NOMO-1 (cell line): ENCODE measurements at regions not wholly inside any gene's neighbourhood (a gene's known extent, or its start where the extent isn't known, plus 50 kb on each side); places are given as distances from the start of the nearest gene placed in this dataset.
A peak's percentile ranks its signal among the peaks of the same experiment; 100 is the strongest.
"Not testable (repeated sequence)": the region's sequence is repeated elsewhere in the genome, so short reads cannot be mapped to it uniquely, and the experiment has no call there.

ENCODE experiments used
- DNase-seq, 2 experiments: peaks; one replicate each; lab custom pipeline; 2025; ENCODE audit not compliant: unreplicated experiment in 2 of 2; lab: John Stamatoyannopoulos, UW

DNA sequence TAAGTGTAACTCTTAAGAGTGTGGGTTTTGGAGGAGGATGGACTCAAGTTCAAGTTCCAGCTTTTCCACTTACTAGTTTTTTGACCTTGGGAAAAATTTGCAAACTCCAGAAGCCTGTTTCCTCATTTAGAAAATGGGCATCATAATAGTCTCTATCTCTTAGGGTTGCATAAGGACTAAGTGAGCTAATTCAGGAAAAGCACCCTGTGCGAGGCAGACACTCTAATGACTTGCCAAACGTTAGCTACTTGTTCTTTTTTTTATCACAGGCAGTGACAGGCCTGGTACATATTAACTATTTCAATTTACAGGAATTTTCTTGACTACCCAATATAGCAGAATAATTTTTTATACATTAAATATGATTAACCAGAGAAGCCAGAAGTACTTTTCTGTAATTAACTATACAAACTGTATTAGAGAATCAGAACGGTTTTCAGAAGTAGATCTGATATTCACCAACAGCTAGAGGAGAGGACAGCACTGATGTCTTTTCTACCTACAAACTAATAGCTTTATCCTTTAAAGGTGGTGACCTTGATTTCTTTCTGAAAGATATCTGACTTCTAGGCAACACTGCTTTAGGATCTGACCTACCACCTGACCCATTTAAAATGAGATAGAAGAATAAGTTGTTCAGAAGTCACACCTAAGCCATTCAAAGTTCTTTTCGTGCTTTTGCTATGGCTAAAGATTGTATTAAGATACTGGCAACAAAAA, 139.6 kb upstream of the HAND2 start:
- DNase-seq, result peak in 1 of 2 experiments; percentile 11

DNA sequence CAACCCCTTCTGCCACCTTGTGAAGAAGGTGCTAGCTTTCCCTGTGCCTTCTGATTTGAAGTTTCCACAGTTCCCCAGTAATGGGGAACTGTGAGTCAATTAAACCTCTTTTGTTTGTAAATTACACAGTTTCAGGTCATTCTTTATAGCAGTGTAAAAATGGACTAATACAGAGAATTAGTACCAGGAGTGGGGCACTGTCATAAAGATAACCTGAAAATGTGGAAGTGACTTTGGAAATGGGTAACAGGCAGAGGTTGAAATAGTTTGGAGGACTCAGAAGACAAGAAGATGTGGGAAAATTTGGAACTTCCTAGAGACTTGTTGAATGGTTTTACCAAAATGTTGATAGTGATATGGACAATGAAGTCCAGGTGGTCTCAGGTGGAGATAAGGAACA, 131.0 kb upstream of the HAND2 start:
- no peak for DNase-seq

DNA sequence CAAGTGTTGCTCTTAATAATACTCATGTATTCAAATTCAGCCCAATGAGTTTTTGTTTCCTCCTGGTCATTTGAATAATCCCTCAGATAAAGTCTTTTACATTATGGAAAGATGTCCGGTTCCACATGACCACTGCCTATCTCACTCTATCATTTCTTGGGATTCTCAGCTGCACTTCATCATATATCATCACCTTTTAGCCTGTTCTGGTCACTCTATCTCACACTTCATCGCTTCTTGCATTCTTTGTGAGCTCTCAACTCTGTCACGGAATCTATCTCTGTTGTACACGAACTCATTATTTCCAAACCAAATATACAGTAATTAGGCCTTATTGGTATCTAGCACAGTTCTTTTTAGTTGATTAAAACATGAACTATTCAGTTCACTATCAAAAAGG, 126.9 kb upstream of the HAND2 start:
- no peak for DNase-seq

DNA sequence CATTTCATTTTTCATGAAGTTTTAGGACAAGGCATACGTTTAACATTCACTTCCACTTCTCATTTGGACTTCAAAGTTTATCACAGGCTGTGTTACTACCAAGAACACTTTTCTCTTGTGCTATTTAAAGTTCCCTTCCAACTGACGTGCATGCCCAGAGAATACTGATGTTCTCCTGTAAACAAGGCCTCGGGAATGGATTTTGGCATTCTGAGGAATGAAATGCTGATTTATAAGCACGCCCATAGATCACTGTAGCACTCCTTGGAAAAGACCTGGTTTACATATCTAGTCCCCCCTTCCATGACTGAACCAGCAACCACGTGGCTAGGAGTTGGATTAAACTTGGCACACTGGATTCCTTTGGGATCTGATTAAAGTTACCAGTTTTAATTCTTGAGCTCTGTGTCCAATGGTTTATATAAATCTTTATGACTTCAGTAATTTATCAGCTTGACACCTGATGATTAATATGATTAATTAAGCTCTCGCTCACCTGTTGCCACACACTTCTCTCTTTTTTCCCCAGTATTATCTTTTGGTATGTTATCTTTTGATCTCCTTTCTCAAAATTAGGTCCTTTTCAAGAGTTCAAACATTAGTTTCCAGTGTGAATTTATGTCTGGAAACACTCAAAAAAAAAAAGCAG, 122.4 kb upstream of the HAND2 start:
- no peak for DNase-seq

DNA sequence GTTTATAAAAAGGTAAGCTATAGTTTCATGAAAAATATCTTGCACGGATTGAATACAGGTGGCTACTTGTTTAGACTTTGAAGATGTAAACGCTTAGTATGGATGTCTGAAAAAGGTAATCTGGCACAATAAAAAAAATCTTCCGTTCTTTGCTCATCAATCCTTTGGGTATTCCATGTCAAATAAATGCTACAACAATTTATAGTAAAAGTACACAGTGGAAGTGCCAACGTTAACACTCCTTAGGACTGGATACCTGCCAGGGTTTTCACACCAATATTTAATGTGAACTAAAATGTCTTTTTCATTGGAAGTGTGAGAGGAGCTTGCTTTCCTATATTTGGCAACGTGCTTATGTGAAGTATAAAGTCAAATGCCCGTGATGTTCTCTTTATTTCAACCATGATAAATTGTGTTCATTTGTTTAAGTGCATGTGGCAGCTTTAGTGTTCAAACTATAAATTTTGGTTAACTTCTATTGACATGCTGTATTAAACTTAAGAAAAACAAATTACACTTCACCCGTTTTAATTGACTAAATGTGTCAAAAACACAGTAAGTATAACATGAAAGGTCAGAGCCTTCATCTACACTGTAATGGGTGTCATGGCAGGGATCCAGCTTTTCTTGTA, 121.7 kb upstream of the HAND2 start:
- no peak for DNase-seq

DNA sequence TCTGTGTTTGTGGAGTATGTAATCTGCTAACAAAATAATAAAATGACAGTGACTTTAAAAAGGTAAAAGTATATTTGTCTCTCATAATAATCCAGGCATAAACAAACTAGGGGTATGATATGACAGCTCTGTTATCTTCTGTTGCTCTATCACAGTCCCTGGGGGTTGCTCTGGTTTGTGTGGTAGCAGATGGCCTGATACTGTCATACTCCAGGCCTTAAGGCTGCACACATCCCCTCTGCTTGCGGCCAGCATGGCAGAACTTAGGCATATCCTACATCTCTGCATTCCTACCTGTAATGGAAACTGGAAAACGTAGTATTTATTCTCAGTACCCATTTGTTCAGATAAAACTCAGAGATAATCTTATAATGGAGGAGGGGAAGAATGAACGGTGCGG, 117.9 kb upstream of the HAND2 start:
- no peak for DNase-seq

DNA sequence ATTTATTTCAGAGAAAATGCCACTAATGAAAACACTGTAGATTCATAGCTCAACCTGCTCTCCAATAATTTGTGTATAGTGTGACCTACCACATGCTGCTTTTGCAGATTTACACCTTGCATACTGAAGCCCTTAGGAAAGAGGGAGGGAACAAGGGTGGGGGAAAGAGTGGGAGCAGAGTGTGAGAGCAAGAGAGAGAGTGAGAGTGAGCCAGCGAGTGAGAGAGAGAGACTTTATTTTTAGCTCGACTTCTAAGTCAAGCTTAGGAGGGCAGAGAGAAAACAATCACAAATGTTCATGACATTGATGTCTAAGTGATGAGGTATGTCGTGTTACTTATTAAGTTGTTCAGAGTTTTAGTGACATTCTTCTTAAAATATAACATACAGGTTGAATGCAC, 112.5 kb upstream of the HAND2 start:
- DNase-seq, result no peak

DNA sequence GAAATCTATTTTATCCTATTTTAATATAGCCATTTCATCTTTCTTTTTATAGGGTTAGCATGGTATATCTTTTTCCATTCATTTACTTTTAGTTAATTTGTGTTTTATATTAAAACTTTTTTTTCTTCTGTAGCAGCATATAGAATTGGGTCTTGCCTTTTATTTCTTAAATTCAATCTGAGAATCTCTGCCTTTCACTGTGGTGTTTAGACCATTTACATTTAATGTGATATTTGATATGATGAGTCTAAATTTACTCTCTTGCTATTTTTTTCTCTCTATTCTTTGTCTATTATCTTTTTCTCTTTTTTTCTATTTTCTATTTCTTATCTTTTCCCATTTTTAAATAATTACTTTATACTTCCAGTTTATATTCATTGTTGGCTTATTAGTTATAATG, 105.4 kb upstream of the HAND2 start:
- DNase-seq, result no peak

DNA sequence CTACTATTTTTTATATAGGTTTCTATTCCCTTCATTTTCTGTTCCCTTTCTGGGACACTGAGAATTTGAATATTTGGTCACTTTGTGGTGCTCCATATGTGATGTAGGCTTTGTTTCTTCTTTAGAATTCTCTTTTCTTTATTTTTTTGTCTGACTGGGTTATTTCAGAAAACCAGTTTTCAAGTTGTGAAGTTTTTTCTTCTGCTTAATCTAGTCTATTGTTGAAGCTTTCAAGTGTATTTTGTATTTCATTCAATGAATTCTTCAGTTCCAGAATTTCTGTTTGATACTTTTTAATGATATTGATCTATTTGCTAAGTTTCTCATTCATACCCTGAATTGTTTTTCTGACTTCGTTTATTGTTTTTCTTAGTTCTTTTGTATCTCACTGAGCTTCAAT, 96.2 kb upstream of the HAND2 start:
- no peak for DNase-seq

DNA sequence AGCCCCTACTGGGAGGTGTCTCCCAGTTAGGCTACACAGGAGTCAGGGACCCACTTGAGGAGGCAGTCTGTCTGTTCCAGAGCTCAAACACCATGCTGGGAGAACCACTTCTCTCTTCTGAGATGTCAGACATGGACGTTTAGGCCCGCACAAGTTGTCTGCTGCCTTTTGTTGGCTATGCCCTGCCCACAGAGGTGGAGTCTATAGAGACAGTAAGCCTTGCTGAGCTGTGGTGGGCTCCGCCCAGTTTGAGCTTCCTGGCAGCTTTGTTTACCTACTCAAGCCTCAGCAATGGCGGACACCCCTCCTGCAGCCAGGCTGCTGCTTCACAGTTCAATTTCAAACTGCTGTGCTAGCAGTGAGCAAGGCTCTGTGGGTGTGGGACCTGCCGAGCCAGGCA, 88.6 kb upstream of the HAND2 start:
- DNase-seq, result not testable (repeated sequence)

DNA sequence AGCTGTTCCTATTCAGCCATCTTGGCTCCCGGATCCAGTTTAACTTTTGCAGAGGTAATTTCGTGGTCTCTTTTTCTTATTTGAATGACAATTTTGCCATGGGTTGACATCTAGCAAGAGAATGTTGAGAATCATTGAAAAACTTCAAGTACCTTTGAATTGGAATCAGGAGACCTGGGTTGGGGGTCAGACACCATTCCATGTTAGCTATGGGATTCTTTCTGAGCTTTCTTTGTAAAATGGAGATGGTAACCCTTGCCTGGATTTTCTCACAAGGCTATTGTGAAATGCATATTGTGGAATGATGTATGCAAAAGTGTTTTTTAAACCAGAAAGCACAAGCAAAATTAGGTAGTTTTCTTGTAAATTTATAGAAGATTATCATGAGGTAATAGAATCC, 79.1 kb upstream of the HAND2 start:
- DNase-seq, result no peak

DNA sequence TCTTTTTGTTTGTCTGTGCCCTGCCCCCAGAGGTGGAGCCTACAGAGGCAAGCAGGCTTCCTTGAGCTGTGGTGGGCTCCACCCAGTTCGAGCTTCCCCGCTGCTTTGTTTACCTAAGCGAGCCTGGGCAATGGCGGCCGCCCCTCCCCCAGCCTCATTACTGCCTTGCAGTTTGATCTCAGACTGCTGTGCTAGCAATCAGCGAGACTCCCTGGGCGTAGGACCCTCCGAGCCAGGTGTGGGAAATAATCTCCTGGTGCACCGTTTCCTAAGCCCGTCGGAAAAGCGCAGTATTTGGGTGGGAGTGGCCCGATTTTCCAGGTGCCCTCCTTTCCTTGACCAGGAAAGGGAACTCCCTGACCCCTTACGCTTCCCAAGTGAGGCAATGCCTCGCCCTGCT, 78.6 kb upstream of the HAND2 start:
- DNase-seq, result not testable (repeated sequence)

DNA sequence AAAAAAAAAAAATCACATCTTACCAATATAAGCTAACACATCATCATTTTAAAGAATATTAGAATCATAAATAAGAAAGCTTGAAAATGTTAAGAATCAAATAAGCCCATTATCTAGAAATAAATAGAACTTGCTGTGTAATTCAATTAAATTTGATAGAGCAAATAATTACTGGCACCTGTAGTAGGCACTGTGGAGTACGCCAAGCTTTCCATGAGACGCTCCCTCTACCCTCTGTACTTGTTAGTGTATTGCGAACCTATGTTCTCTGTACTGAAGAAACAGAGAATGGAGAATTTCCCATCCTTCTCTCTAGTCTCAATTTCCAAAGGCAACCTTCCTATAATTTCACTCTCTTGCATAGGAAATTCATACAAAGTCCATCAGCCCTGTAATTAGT, 61.7 kb upstream of the HAND2 start:
- DNase-seq, result no peak

DNA sequence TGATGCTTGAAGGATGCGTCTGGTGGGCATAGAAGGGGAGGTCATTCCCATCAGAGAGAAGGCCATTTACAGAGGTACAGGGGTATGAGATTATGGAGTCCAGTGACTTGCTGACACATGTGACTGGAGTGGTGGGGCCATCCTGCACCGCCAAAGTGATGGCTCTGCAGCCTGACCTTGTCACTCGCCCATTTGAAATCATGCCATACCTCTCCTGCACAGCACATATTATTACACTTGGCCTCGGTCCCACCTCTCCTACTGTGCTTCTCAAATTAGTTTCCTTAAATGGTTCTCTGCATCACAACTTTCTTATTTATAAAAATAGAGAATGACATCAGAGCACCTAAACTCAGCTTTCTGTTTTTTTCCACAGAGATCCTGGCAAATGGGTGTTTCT, 60.7 kb upstream of the HAND2 start:
- DNase-seq, result no peak

DNA sequence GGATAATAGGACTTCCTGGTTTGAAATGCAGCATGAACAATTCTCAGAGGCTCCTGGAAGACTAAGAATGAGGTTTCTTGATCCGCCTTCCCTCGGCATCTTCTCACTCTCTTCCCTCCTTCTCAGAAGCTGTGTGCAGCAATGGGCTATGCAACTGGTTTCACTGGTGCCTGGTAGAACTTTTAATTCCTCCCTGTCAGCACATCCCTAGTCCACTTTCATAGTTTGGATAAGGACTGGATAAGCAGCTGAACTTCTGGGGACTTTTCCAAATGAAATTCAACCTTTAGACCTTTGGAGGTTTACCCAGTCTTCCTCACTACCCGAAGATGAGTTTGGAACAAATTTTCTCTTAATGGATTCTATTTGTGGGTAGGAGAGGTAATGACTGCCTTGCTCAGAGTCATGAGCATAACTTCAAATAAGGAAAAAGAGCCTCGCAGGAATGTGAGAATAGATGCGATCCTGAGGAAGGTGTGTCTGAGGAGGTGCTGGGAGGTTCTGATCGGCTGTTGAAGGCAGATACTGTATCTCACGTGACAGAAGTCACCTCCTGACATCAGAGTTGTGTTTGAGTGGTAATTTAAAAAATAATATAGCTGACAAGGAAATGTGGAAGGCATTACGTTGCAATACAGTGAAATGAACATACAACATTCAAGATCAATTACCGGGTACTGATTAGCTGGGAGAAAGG, 56.0 kb upstream of the HAND2 start:
- DNase-seq, result no peak

DNA sequence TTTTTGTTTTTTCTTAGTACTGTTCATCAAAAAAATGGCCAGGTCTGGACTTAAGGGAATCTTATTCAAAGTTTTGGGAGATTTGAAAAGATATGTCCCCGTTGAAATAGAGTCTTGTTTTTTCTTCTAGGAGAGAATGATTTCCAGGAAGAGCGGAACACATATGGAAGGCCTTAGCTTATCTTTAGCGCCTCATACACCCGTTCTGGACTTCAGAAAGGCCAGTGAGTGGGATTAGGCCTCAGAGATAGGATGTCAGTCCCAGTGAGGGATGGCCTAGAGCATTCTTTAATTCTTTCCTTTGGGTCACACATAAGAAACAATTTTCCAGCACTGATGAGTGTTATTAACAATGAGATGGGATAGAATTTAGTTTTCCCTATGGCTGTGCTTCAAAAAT, 54.5 kb upstream of the HAND2 start:
- DNase-seq, result no peak
